ENCODE measurements at regions not wholly inside any gene's neighbourhood (a gene's known extent, or its start where the extent isn't known, plus 50 kb on each side); places are given as distances from the start of the nearest gene placed in this dataset.

GRCh38 chr2:11082880-11083279, 72.4 kb upstream of the SLC66A3 start:
- Histone ChIP-seq H2BK20ac (ENCODE audit: low read length) (no peak overlapping the region), H2BK120ac (replicated peaks; ENCODE audit: low read depth, low read length) (no peak overlapping the region), H4K8ac (ENCODE audit: extremely low read depth, insufficient read depth, low read length) (no peak overlapping the region), H3K36me3 (ENCODE audit: control insufficient read depth in 2 of 4, insufficient read depth in 4 of 4, low read length in 3 of 4) (no peaks in the 10 kb centered on the region), H3K14ac (ENCODE audit: insufficient read length) (no peak overlapping the region), H3K4me2 (ENCODE audit: insufficient read depth in 1 of 2, low read depth in 2 of 2, low read length in 2 of 2) (no peak overlapping the region), H4K20me1 (replicated peaks in 1 of 2; ENCODE audit: control insufficient read depth in 1 of 2, insufficient read depth in 2 of 2, low read length in 2 of 2) (no peaks in the 10 kb centered on the region), H4K91ac (replicated peaks; ENCODE audit: insufficient read length, low read length) (no peak overlapping the region), H3K56ac (replicated peaks; ENCODE audit: insufficient read length, low read depth, low read length) (no peak overlapping the region), H2BK5ac (ENCODE audit: low read depth, low read length) (no peak overlapping the region), H3K4me3 (ENCODE audit: extremely low read depth in 1 of 4, insufficient read depth in 2 of 4, low read depth in 3 of 4, low read length in 4 of 4) (no peak overlapping the region), H3K4me1 (replicated peaks in 1 of 4; ENCODE audit: control insufficient read depth in 3 of 4, insufficient read depth in 4 of 4, low read length in 3 of 4) (peaks cover 0 to 6% (median 0%) of the 10 kb centered on the region in 4 experiments; a peak in 2 of 7 replicates), H3K23ac (ENCODE audit: insufficient read length) (no peak overlapping the region), H2BK12ac (ENCODE audit: low read depth, low read length) (no peak overlapping the region), H3K4ac (replicated peaks; ENCODE audit: insufficient read length, low read depth, low read length) (no peak overlapping the region), H3K79me2 (ENCODE audit: control insufficient read depth in 1 of 2, insufficient read depth in 2 of 2, low read length in 2 of 2) (no peaks in the 10 kb centered on the region), H3K79me1 (ENCODE audit: low read depth, low read length) (no peaks in the 10 kb centered on the region), H3K27me3 (replicated peaks in 1 of 4; ENCODE audit: control insufficient read depth in 3 of 4, extremely low read depth in 1 of 4, insufficient read depth in 3 of 4, low read length in 3 of 4) (no peaks in the 10 kb centered on the region), H3K9ac (replicated peaks in 1 of 4; ENCODE audit: extremely low read depth in 1 of 4, low read depth in 3 of 4, low read length in 3 of 4) (no peak overlapping the region), H2AK5ac (ENCODE audit: low read depth, low read length) (no peak overlapping the region), H4K5ac (ENCODE audit: insufficient read length, low read depth, low read length) (no peak overlapping the region), H2AFZ (ENCODE audit: low read length) (no peak overlapping the region), H3K18ac (ENCODE audit: extremely low read depth, low read length) (no peak overlapping the region), H3K9me3 (ENCODE audit: insufficient read depth in 2 of 2, low read depth in 1 of 2, low read length in 1 of 2) (no peaks in the 10 kb centered on the region), H3K27ac (ENCODE audit: low read depth, low read length) (no peak overlapping the region), H2BK15ac (ENCODE audit: low read length) (no peak overlapping the region), H3K23me2 (ENCODE audit: low read depth, low read length) (no peaks in the 10 kb centered on the region)
- POLR2A ChIA-PET (ENCODE audit: partially characterized antibody), result no interaction called here
- peak in 1 of 2 experiments; percentile 19 for DNase-seq (ENCODE audit: low read depth in 1 of 2, low spot score in 2 of 2)
- FAIRE-seq, result no peak
- WGBS, 2 experiments (ENCODE audit: extremely low coverage in 1 of 2, insufficient coverage in 1 of 2, insufficient read length in 1 of 2, insufficient replicate concordance in 2 of 2, low coverage in 1 of 2, low lambda C conversion rate in 2 of 2, missing lambda C conversion rate in 1 of 2), result 91% methylated on average over 6 of the region's 6 CpGs; no CpG with 5 or more reads in 1 of the 2 experiments
- no peak for TF ChIP-seq RXRA (IDR thresholded peaks at IDR 0.05; ENCODE audit: insufficient read depth, low read depth, low read length)
- no peak for TF ChIP-seq KDM1A (IDR thresholded peaks at IDR 0.05; ENCODE audit: borderline replicate concordance, low read length)
- no peak for TF ChIP-seq SP2 (IDR thresholded peaks at IDR 0.05; ENCODE audit: low read length)
- TF ChIP-seq CHD2 (IDR thresholded peaks at IDR 0.05; ENCODE audit: low read length), result no peak
- CTCF ChIA-PET (ENCODE audit: partially characterized antibody), result interaction anchor here (0.7 to 6.3 kb wide), 8 partner anchors 10 to 250 kb away, joined by 3 to 47 read pairs (median 4); no protein-coding TSS in a partner anchor

Data from H1 (cell line).